Colonic mucosa (tissue), 4 donors: ENCODE measurements at regions not wholly inside any gene's neighbourhood (a gene's known extent, or its start where the extent isn't known, plus 50 kb on each side); places are given as distances from the start of the nearest gene placed in this dataset.
A peak's percentile ranks its signal among the peaks of the same experiment; 100 is the strongest.

Source experiments
- DNase-seq: peaks from one replicate; pipeline ENCODE4 v3.0.0-alpha.2; 2020
- H3K27ac ChIP-seq: fragments of 200-600 bp; one replicate; pipeline ENCODE4 v1.8.0; 2021
- H3K27me3 ChIP-seq: fragments of 200-600 bp; one replicate; pipeline ENCODE4 v1.8.0; 2021
- H3K36me3 ChIP-seq: fragments of 200-600 bp; one replicate; pipeline ENCODE4 v1.8.0; 2021
- H3K4me1 ChIP-seq: fragments of 200-600 bp; one replicate; pipeline ENCODE4 v1.8.0; 2021; ENCODE audit warnings: mild to moderate bottlenecking
- H3K4me3 ChIP-seq: fragments of 200-600 bp; one replicate; pipeline ENCODE4 v1.8.0; 2021
- H3K9ac ChIP-seq, 2 donors: one replicate each; pipeline ENCODE4 v1.7.0; 2013; ENCODE audit warnings: control low read depth in 2 of 2, low read depth in 2 of 2, low read length in 2 of 2
- H3K9me3 ChIP-seq: fragments of 200-600 bp; one replicate; pipeline ENCODE4 v1.8.0; 2021
- CTCF ChIP-seq: fragments of 200-600 bp; IDR thresholded peaks from one replicate; pipeline ENCODE4 v1.8.0; 2022; ENCODE audit warnings: antibody characterized with exemption, mild to moderate bottlenecking
- intact Hi-C: fragments of 100-400 bp; cut with DNase I; formaldehyde crosslinking; loops from one replicate; pipeline ENCODE4 v1.14.1; 2022
- donor health status: healthy.
- donor health status: DM: no; HTN: no; CAD: no.
- donor health status: DM: no; HTN: no; CAD: no.

GRCh38 chr4:54548831-54549460 is 108.8 kb upstream of the KIT start:
- DNase-seq, result no peak
- Histone ChIP-seq H3K27ac (peak overlapping the region; percentile 76), H3K36me3 (no peaks in the 10 kb centered on the region), H3K4me1 (no peaks in the 10 kb centered on the region), H3K27me3 (no peaks in the 10 kb centered on the region), H3K9ac (no peak overlapping the region), H3K4me3 (no peak overlapping the region), H3K9me3 (no peaks in the 10 kb centered on the region)
- no peak for TF ChIP-seq CTCF
- intact Hi-C loops, result no loop called here

- Histone ChIP-seq H3K27me3 (no peaks in the 10 kb centered on the region), H3K27ac (no peak overlapping the region), H3K4me1 (no peaks in the 10 kb centered on the region), H3K36me3 (no peaks in the 10 kb centered on the region), H3K4me3 (no peak overlapping the region), H3K9ac (no peak overlapping the region), H3K9me3 (no peaks in the 10 kb centered on the region)
- TF ChIP-seq CTCF, result no peak
- intact Hi-C loops, result no loop called here
- DNase-seq, result no peak
Measured at GRCh38 chr4:54550395-54551171, 107.2 kb upstream of the KIT start.

GRCh38 chr4:54553001-54553400 is 104.8 kb upstream of the KIT start:
- Histone ChIP-seq H3K4me3 (no peak overlapping the region), H3K9me3 (no peaks in the 10 kb centered on the region), H3K27me3 (no peaks in the 10 kb centered on the region), H3K27ac (no peak overlapping the region), H3K9ac (no peak overlapping the region), H3K36me3 (no peaks in the 10 kb centered on the region), H3K4me1 (no peaks in the 10 kb centered on the region)
- DNase-seq, result no peak
- no peak for TF ChIP-seq CTCF
- intact Hi-C loops, result no loop called here

- no peaks in the 10 kb centered on the region for H3K27me3 ChIP-seq
- no peak overlapping the region for H3K4me3 ChIP-seq
- H3K4me1 ChIP-seq, result no peaks in the 10 kb centered on the region
- TF ChIP-seq CTCF, result no peak
- H3K9ac ChIP-seq, result no peak overlapping the region
- H3K36me3 ChIP-seq, result no peaks in the 10 kb centered on the region
- intact Hi-C loops, result no loop called here
- H3K9me3 ChIP-seq, result no peaks in the 10 kb centered on the region
- H3K27ac ChIP-seq, result no peak overlapping the region
- no peak for DNase-seq
Measured at GRCh38 chr4:54554339-54554990, 103.3 kb upstream of the KIT start.

- TF ChIP-seq CTCF, result no peak
- no peak overlapping the region for H3K9ac ChIP-seq
- DNase-seq, result no peak
- no peaks in the 10 kb centered on the region for H3K9me3 ChIP-seq
- no peaks in the 10 kb centered on the region for H3K36me3 ChIP-seq
- no peak overlapping the region for H3K27ac ChIP-seq
- H3K4me1 ChIP-seq, result no peaks in the 10 kb centered on the region
- H3K4me3 ChIP-seq, result no peak overlapping the region
- H3K27me3 ChIP-seq, result no peaks in the 10 kb centered on the region
- intact Hi-C loops, result no loop called here
Measured at GRCh38 chr4:54556051-54556450, 101.7 kb upstream of the KIT start.
